NCI-H2107 (cell line): ENCODE measurements at regions not wholly inside any gene's neighbourhood (a gene's known extent, or its start where the extent isn't known, plus 50 kb on each side); places are given as distances from the start of the nearest gene placed in this dataset.

ENCODE experiments used
- DNase-seq: peaks from one replicate; lab custom pipeline; 2025; lab: John Stamatoyannopoulos, UW

DNA sequence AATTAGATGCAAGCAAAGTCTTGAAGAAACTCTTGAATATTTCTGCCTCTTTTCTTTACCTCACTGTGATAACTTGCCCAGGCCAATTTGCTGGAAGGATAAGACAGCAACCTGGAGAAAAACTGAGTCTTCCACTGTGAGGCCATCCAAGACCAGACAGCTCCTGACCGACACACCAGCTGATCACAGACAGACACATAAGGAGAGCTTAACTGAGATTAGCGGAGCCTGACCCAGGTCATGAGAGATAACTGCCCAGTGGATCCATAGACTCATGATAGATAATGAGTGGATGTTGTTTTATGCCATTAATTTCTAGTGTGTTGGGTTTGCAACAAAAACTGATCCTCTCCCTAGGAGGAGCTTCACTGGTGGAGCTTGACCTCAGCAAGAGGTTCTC, 64.4 kb upstream of the NOX3 start:
- DNase-seq: no peak

GRCh38 chr6:155519176-155519738, 63.6 kb upstream of the NOX3 start:
- no peak for DNase-seq

DNA sequence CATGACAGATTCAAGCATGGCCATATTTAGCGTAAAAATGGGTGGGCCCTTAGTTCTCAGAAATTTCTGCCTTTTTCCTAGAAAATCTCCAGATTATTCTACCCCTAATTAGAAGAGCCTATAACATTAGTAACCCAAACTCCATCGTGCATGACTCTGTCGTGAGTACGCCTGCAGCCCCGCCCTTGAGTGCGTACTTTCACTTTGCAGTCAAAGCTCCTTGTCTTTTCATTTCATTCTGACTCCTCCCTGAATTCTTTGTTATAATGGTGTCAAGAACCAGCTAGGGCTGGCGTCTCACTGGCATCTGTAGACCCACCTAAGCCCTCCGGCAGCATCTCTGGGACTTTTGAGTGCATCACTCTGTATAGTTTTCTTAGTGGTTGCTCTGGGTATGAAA, 61.7 kb upstream of the NOX3 start:
- no peak for DNase-seq

GRCh38 chr6:155510879-155511278, 55.2 kb upstream of the NOX3 start:
- DNase-seq: no peak

DNA sequence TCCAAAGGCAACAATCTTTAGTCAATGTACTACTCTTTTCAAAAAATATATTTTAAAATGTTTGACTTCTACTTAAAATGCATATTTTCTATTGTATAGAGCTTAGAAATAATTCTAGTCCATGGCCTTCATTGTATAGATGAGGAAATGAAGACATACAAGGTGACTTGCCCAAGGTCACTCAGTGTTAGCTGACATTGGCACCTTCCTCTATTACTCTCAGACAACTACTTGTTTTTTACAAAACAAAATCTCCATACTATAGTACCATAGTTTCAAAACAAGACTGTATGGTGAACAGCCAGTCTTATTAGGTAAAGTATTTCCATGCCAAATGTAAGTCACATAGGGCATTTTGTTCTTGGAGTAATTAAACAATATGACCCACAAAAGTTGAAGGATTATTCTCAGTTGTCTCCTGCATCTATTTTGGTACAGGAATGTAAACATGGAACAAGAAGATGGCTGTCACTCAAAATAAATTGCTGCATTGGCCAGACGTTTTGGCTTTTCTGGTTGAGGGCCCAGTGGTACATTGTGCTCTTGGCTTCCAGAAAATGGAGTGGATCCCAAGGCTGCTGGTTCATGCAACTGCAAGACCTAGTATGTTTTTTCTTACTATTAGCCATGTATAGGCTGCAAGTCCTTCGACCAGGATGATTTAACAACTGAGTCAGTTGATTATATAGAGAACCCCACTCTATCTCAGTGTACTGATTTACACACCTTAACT, 54.3 kb upstream of the NOX3 start:
- DNase-seq: no peak

DNA sequence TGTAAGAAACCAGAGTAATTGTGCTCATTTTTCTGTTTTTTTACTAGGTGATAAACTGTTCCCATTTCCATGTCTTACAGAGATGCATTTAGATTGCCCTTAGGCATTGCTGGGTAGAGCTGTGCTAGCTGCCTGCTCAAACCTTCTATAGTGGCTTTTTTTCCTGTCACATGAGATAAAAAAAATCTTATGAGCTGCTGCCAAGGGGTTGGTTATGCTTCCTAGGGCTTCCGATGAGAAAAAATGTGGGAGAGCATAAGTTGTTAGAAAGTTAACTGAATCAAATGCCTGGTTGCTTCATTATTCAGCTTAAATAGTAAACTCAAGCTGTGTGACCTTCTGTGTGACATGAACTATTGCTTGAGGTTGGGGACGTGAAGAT, 50.0 kb upstream of the NOX3 start:
- DNase-seq: no peak
